Uterus (tissue), 2 donors: ENCODE measurements at regions not wholly inside any gene's neighbourhood (a gene's known extent, or its start where the extent isn't known, plus 50 kb on each side); places are given as distances from the start of the nearest gene placed in this dataset.

Experiments
- CTCF ChIP-seq, 4 experiments: fragments of 200-600 bp in 2 of 4; fragments of 450-650 bp in 2 of 4; sonication (generic) in 2 of 4; IDR thresholded peaks; one replicate each; pipeline ENCODE4 v1.5.1; 2016 to 2019; ENCODE audit warnings: antibody characterized with exemption in 4 of 4, mild to moderate bottlenecking in 2 of 4, moderate library complexity in 1 of 4
- POLR2A ChIP-seq, 2 donors: fragments of 450-650 bp; IDR thresholded peaks; one replicate each; pipeline ENCODE4 v1.6.1; 2016; ENCODE audit warnings: antibody characterized with exemption in 2 of 2, mild to moderate bottlenecking in 1 of 2, moderate library complexity in 1 of 2

GRCh38 chr15:91426412-91426811, 326.4 kb downstream of the SV2B start:
- no peak for TF ChIP-seq CTCF (IDR thresholded peaks at IDR 0.05)
- TF ChIP-seq POLR2A (IDR thresholded peaks at IDR 0.05) = no peak
